Activated CD8-positive, alpha-beta memory T cell treated with anti-CD3 and anti-CD28 coated beads, Interleukin-2, amount 50 U/mL, for 24 hours (primary cell): ENCODE measurements at regions not wholly inside any gene's neighbourhood (a gene's known extent, or its start where the extent isn't known, plus 50 kb on each side); places are given as distances from the start of the nearest gene placed in this dataset.

Experiments
- DNase-seq: peaks from one replicate; pipeline ENCODE4 v3.0.0-alpha.2; 2020; ENCODE audit errors: extremely low read depth

DNA sequence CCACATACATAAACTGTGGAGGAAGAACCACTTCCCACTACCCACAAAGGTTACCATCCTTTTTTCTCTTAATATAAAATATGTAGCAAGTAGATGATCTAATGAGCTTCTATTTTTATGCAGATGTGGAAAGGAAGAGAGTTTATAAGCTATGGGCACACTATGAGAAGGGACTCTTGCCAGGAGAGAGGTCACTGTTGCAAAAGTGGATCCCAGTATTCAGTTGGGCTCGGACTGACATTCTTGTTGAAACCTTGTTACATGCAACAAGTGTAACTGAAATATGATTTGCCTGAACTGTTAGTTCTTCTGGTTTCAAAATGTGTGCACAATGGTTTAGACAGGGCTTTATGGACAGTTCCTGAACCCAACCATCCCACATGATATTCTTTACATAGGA lies 397.4 kb upstream of the PKN2 start:
- DNase-seq = no peak

DNA sequence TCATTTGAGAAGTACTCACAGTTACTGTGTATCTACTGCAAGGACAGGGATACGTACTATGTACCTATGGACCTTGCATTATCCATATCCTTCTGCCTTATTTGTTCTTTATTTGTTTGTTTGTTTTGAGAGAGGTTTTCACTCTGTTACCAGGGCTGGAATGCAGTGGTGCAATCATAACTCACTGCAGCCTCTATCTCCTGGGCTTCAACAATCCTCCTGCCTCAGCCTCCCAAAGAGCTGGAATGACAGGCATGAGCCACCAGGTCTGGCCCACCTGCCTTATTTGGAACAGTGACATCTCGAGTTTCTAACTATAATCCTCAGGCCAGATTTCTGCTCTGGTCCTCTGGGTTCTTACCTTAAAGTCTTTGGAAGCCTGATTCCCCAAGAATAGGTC lies 395.5 kb upstream of the PKN2 start:
- no peak for DNase-seq

DNA sequence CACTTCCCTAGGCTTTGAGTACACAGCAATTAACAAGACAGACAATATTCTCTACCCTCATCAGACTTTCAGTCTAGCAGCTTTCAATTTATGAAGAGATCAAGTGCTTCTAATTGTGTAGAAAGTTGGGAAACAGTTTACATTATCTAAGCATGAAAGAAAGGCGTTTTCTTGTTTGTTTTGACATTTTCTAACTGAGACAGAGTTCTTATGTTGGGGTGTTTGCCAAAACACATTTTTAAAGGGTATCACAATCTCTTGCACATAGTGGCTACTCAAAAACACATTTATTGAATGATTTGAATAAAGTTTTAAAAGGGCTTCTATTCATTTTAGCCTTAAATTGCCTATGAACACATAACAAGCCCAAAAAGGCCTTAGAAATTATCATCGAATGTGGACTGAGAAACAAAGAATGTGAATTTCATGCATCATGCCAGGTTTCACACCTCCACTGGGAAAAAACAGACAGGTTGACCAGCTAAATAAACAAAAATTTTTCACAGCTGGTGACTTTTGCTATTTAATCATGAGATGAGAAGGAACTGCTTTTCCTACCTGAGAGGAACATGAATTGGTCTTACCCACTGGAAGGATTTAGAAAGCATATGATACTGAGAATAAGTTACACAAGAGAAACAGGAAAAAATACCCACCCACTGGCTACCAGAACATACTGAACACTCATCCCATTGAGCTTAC lies 394.5 kb upstream of the PKN2 start:
- DNase-seq = no peak

DNA sequence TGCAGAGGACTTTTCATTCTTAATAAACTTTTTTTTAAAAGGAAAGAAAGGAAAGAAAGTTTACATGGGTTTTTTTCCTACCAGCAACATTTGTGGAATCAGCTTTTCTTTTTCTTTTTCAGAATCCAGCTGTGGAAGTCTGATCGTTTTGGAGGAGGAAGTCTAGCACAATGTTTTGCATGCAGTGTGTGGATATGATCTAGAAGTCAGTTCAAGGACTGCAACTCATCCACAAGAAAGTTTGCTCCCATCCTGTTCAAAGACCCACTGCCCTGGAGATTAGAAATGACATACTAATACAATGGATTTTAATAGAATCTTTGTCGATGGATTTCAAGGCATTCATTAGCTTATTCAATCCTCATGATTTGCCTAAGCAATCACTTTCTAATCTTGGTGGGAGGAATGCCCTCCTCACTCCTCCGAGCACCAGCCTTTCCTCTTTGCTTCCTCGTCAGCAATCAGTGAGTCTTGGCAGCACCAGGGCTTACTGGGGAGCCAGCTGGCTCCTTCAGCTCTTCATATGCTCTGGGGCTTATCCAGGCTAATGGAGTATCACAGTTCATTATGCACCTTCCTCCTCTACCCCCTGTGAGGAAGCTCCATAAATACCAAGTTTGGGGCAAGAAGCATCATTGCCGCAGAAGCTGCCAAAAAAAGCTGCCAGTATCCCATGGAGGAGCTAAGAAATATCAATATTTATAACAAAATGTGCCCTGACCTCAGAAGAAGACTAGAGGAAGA lies 392.3 kb upstream of the PKN2 start:
- DNase-seq = no peak

DNA sequence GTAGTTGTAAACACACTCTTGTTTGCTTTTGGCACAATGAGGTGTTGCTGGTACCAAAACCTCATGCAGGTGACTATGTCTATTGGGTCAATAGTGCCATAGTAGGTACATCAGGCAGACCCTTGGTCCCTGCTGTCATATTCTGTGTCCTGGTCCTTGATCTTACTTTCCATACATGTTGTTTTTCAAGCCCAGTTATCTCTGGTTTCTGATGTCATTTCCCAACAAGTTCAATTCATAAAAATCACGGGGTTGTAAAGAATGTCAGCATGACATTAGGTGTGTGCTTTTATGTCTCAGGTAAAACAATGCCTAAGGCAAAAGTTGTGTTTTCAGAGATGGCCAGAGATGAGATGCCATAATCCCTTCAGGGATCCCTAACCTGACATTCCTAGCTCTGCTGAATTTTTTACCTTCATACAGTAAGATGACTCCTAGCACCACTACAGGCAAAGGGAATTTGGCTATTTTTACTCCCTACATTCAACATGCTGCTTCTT lies 390.3 kb upstream of the PKN2 start:
- no peak for DNase-seq

DNA sequence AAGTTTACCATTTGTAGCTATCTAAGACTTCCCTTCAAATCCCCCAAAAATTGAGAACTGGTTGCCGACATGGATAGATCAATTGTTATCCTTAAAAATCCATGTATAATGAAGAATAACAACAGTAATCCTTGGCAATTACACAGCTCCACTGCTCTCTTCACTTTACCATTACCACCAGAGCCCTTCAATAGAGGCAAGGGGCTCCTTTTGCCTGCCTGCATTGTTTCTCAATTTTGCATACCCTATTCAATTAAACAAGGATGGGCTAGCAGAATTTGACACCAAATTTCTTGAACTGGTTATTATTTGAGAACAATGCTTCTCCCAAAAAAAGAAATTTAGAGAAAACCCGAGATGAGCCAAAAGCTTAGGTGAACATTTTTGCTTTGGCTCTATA lies 387.8 kb upstream of the PKN2 start:
- no peak for DNase-seq

DNA sequence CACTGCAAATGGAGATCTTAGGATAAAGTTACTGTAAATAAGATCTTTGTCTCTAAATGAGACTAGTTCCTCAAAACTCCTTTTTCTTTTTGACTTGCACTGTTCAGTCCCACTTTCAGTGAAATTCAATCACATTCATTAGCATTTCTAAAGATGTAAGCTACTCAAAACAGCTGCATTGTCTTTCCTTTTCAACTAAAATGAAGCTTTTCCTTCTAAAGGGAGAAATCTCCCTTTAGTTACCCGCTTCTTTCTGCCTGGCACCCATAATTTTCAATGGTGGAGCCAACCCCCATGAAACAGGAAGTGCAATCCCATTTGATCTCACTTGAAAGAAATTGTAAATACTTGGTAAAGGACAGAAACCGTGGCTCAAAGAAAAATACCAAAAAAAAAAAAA lies 387.4 kb upstream of the PKN2 start:
- no peak for DNase-seq

DNA sequence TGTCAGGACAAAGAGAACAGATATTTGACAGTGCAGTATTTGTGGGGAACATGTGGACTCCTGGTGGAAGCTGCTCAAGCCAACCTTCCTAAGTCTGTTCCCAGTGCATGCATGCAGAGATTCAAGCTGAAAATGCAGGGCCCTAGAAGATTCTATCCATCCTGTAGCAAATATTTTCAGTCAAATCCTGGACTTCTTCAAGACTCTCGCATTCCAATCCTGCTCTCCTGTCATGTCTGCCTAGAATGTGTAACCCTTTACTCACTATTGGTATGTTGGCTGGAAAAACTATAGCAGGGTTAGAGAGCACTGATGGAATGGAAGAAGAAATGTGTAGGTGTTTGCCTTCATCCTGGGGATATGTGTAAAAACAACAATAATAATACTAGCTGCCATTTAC lies 385.6 kb upstream of the PKN2 start:
- no peak for DNase-seq

DNA sequence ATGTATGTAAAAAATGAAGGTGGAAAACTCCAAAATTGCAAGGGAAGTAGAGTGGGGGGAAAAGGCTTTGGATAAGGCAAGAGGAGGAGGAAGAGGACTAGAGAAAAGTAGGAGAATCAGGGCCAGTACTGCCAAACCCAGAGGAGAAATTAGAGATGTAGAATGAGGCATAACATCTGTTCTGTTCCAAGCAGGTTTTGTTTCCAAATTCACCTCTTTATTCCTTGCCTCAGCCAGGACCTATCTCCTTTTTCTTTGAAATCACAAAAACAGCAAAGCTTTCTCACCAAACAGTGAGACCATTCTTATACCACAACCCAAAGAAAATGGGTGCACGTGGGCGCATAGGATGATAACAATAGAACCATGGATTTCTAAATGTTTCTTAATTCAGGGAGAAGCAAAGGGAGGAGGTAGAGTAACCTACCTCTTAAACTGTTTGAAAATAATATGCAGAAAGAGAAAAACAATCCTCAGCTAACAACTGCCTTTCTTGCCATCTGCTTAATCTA lies 383.3 kb upstream of the PKN2 start:
- no peak for DNase-seq

DNA sequence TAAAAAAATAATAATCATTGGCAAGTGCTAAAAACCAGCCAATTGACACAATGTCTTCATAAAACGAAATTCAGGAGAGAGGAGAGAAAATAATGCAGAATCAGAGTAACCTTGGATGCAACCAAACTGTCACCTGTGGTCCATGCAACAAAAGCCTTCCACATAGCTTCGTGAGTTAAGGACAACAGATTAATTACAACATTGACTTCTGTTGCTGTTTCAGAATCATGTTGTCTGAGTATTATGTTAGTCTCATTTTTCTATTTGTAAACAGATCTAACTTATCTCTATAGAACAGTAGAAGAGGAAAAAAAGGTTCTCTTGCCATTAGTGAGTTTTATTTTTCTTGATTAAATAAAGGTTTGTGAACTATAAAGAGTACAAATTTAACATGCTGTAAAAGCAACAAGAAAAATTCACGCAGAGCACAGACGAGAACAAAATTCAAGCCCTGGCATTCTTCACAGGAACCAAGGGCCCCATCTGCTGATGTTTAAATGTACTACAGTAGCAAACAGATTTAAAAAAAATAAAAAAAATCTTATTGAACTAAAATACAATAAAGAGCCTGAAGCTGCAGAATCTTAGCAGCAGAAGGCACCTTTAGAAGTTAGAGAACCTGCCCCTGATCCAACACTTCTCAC lies 381.1 kb upstream of the PKN2 start:
- DNase-seq = no peak

DNA sequence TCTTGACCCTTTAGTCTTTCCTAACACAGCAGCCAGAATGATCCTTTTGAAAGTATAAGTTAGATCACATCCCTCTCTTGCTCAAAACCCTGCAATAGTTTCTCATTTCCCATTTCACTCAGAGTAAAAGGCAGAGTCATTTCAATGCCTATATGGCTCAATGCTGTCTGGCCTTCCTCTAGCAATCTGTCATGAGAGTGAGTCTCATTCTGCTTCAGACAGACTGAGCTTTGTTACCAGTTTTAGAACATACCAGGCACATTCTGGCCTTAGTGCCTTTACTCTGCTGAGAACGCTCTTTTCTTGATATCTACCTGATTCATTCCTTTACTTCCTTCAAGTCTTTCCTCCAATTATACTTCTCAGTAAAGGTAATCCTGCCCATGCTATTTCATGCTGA lies 372.8 kb upstream of the PKN2 start:
- DNase-seq = no peak

DNA sequence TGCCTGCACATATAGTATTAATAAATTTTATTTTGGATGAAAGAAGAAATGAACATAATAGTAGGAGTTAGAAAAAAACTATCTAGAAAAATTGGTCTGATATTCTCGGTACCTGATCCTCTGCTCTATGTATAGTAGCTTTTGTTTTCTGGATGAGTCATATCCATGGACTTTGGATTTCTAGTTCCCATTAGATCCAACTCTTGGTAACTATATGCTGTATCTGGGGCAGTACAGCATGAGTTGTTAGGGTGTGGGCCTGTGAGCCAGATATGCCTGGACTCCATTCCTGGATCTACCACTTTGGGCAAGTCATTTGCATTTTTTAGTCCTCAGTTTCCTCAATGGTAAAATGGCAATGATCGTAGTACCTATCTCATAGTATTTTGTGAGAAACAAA lies 372.2 kb upstream of the PKN2 start:
- DNase-seq = no peak

DNA sequence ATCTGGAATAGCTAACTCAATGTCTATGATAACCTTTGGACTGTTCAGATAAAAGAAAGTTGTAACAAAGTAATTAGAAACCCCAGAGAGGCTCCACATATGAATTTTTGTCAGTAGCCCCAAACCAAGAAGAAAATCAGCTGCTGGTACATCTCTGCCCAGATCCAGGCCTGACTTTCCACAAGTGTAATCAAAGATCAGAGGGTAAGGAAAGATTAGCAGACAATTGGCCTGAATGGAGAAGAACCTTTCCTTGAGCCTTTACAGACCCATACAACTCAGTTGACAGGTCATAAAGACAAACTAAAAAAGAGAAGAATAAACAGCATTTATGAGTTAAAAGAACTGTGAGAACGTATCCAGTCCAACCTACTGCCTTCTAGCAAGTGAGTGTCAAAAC lies 366.7 kb upstream of the PKN2 start:
- no peak for DNase-seq

DNA sequence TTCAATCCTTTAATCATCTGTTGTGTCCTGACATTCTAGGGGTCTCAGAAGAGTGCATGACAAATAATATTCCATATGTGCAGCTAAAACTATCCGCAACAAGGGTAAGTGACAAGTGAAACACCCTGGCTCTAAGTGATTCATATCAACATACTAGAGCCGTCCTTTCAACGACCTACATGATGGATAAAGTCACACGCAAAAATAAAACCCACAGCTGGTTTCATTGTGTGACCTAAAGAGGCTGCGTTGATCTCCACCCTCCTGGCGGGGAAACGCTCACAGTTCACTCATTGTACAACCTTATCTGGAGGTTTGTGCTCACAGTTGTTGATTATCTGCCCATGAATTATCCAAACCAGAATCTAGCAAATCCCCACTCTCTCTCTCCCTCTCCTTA lies 365.3 kb upstream of the PKN2 start:
- no peak for DNase-seq

DNA sequence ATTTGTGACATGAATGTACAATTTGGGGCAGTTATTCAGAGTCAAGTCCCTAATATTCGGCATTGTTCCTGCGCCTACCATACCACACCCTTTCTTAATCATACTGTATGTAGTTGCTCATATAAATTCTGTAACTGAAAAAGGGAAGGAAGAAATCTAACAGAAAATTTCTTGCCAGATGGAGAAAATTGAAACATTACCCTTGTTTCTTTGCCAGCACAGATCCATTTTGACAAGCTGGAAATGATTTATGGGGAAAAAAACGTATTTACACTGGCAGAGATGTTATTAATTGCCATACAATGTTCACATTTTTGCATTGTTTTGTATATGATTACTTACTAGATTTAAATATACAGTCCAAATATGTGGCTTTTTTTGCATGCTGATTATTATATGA lies 363.8 kb upstream of the PKN2 start:
- no peak for DNase-seq

DNA sequence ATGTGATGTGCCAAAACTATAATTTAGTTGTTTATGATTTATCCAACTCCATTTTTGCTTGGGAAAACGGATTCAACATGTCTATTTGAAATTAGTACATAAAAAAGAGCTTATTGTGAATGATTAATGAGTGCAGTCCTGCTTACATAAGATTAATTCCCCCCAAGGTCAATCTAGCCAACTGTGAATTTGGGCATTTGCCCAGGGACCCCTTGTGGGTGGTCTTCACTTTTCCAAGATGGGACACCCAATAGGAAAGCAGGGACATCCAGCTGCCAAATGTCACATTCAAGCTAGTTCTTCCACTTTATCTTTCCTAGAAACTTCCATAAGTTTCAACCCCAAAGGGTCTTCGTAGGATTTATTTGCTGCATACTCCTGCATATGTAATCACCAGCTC lies 362.4 kb upstream of the PKN2 start:
- DNase-seq = no peak

DNA sequence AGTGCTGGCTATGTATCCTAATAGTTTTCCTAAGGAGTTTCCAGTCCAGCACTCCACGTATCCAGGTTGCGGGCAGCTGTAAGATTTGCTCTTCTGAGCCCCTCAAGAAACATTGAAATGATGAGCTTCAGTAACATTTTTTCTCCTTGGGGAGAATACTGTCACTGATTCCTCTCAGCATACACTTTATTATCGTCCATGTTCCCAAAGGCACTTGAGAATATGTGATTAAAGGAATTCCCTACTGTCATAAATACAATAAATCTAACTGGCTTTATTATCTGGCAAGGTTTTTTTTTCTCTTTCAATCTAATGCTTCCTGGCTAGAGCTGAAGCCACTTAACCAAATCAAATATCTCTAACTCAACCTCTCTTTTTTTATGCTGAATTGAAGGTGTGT lies 359.2 kb upstream of the PKN2 start:
- DNase-seq = no peak

DNA sequence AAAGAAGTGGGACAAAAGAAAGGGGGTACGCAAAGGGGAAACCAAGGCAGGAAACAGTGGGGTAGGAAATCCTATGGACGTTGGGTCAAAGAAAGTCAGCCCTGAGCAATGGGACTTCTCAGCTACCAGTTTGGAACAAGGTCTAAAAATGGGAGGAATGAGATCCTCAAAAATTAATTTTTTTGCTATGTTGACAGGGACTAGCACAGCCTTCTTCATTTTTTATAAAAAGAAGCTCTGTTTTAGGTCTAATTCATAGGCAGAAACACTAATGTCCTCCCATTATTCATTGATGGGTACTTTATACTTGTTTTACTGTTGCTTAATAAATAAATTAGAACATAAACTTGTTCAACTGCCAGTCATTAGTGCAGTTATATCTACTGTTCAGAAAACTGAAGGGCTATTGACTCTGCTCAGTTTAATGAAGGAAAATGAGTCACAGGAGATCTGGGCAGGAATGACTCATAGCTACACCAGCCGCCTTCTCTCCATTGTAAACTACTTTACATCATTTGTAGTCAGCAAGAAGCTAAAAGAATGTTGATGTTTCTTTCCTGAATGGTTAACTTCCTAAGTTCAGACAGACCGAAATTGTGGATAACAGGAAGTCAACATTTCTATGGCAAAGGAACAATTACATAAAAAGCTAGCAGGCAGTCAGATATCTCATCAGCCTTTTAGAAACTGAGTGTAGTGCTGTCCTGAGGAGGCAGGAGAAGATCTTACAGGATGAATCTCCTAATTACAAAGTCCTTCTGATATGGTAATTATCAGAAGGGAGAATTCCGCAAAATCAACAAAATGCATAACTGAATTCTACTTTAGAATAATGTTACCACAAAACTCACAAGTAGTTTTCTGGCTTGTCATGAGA lies 356.4 kb upstream of the PKN2 start:
- DNase-seq = no peak

DNA sequence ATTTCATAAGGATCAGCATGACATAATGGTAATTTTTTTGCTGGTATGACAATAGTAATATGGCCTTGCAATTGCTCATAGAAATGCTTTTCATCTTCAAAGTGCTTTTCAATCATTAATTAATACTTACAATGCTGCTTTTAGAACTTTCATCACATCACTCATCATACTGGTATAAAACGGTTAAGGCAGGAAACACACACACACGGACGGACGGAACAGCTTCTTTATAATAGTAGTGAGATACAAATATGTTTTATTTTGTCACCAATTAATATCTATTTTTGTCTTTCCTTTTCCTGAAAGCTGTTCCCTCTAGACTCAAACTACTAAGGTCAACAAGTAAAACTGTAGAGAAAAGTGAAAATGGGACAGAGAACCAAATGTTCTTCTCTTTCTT lies 353.9 kb upstream of the PKN2 start:
- DNase-seq = no peak

DNA sequence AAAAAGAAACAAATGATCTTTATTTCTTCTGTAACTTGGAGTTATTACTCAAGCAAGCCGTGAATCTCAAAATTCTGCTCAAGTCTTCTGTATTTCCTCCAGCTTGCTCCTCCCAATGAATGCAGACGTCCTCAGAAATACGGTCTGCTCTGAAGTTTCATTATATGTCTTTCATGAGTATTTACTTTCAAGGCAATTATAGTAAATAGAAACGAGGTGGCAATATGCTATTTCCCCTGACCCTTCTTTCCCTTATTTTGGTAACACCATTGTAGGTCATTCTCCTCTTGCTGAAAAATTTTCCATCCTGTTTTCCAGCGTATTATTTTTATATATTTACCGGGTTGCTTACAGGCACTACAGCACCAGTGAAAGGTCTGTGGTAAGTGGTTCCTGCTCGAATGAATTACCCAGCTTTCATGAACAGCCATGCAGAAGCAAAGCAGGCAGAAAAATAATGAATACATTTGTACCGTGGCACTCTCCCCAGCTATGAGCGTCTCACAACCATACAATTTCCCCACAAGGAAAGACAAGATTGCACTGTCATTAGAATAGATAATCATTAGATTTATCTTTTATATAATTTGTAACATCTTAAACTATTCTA lies 350.9 kb upstream of the PKN2 start:
- DNase-seq = no peak

DNA sequence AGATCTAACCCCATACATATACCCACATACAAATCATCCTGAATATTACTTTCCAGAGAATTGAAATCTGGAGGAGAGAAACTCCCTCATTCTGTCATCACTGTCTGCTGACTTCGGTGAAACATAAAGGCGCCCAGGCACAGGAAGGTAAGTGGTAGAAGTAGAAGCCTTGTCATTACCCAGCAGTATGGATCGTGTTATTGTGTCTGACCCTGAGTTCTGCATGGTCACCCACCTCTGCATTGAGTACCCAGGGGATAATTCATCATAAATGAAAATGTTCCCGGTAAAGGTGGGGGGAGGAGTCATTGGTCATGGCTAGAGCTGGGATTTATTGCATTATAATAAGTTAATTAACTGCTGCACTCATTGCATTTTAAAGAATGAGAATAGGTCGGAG lies 342.6 kb upstream of the PKN2 start:
- DNase-seq = no peak
